Natural killer cell (primary cell): ENCODE measurements at regions not wholly inside any gene's neighbourhood (a gene's known extent, or its start where the extent isn't known, plus 50 kb on each side); places are given as distances from the start of the nearest gene placed in this dataset.

Experiments used
- ATAC-seq, 3 donors: fragments of 150-1000 bp in 2 of 3; fragments of 200-7000 bp in 1 of 3; cut with Tn5 transposase; 1 replicate in 1 of 3; 2 replicates in 2 of 3; pipeline ENCODE4 v1.10.0; 2021; ENCODE audit warnings: mild to moderate bottlenecking in 2 of 3, moderate library complexity in 2 of 3
- DNase-seq, 2 donors: peaks; one replicate each; pipeline versions ENCODE4 v3.0.0 to v3.0.0-alpha.2; 2013 to 2021; ENCODE audit warnings: mixed read lengths in 1 of 2
- H3K27ac ChIP-seq: one replicate; pipeline ENCODE4 v1.5.1; 2013; ENCODE audit warnings: mild to moderate bottlenecking, low read length
- H3K27me3 ChIP-seq: one replicate; pipeline ENCODE4 v1.6.1; 2013; ENCODE audit warnings: low read length; ENCODE audit not compliant: control insufficient read depth, insufficient read depth
- H3K36me3 ChIP-seq: one replicate; pipeline ENCODE4 v1.6.1; 2013; ENCODE audit warnings: low read length; ENCODE audit not compliant: control insufficient read depth, insufficient read depth
- H3K4me1 ChIP-seq: one replicate; pipeline ENCODE4 v1.6.1; 2013; ENCODE audit warnings: low read length; ENCODE audit not compliant: control insufficient read depth, insufficient read depth
- H3K4me3 ChIP-seq: one replicate; pipeline ENCODE4 v1.5.1; 2013; ENCODE audit warnings: low read length
- H3K9me3 ChIP-seq: one replicate; pipeline ENCODE4 v1.6.1; 2013; ENCODE audit warnings: low read length; ENCODE audit not compliant: control insufficient read depth, insufficient read depth
- H3K27ac Mint-ChIP-seq, 2 donors: one replicate each; pipeline ENCODE4 v1.8.0; 2022; ENCODE audit warnings: mild to moderate bottlenecking in 2 of 2, mixed read lengths in 2 of 2, moderate library complexity in 1 of 2
- H3K27me3 Mint-ChIP-seq, 2 donors: one replicate each; pipeline ENCODE4 v1.8.0; 2022; ENCODE audit warnings: low read depth in 2 of 2, mixed read lengths in 2 of 2
- H3K36me3 Mint-ChIP-seq: one replicate; pipeline ENCODE4 v1.8.0; 2022; ENCODE audit warnings: mixed read lengths
- H3K4me1 Mint-ChIP-seq, 2 donors: one replicate each; pipeline ENCODE4 v1.8.0; 2022; ENCODE audit warnings: mixed read lengths in 2 of 2
- H3K4me3 Mint-ChIP-seq: one replicate; pipeline ENCODE4 v1.8.0; 2022; ENCODE audit warnings: mild to moderate bottlenecking, moderate library complexity, mixed read lengths
- H3K9me3 Mint-ChIP-seq, 2 donors: one replicate each; pipeline ENCODE4 v1.8.0; 2022; ENCODE audit warnings: mixed read lengths in 2 of 2
- WGBS: methylation state at CpG from one replicate; pipeline ENCODE4 v1.1.7; 2013; ENCODE audit warnings: missing lambda C conversion rate; ENCODE audit not compliant: insufficient coverage; 5-methylcytosine and 5-hydroxymethylcytosine counted together
- intact Hi-C: fragments of 100-400 bp; cut with micrococcal nuclease; formaldehyde crosslinking; loops from one replicate; pipeline ENCODE4 v1.14.2; 2022
- TF ChIP-seq, protein P1 (sequence below): fragments of 200-600 bp; IDR thresholded peaks from one replicate; pipeline ENCODE4 v1.8.0; 2022; ENCODE audit warnings: antibody characterized with exemption

DNA sequence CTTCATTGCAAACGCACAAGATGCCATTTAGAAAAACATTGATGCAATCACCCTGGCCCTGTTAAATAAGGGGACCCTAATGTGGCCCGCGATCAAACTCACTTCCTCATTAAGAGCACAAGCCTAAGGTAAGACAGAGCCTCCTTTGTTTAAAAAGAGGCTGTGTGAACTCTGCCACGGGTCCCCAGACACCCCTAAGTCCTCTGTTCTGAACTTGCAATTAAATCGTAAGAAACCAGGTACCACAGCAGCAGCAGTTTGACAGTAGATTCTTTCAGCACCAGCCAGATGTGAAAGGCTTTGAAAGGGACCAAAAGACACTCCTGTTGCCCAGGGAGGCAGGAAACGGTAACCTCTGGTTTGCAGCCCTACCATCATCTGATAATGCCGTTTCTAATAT lies 346.3 kb downstream of the TMEM167A start:
- no peak for ATAC-seq
- H3K4me3 Mint-ChIP-seq = no peak overlapping the region
- H3K27me3 Mint-ChIP-seq = no peaks in the 10 kb centered on the region
- no peaks in the 10 kb centered on the region for H3K36me3 Mint-ChIP-seq
- H3K27me3 ChIP-seq = no peaks in the 10 kb centered on the region
- no peak overlapping the region for H3K27ac Mint-ChIP-seq
- no peak for DNase-seq
- WGBS = 92% methylated on average over 7 of the region's 7 CpGs
- intact Hi-C loops = no loop called here
- no peak overlapping the region for H3K27ac ChIP-seq
- TF ChIP-seq, protein P1, sequence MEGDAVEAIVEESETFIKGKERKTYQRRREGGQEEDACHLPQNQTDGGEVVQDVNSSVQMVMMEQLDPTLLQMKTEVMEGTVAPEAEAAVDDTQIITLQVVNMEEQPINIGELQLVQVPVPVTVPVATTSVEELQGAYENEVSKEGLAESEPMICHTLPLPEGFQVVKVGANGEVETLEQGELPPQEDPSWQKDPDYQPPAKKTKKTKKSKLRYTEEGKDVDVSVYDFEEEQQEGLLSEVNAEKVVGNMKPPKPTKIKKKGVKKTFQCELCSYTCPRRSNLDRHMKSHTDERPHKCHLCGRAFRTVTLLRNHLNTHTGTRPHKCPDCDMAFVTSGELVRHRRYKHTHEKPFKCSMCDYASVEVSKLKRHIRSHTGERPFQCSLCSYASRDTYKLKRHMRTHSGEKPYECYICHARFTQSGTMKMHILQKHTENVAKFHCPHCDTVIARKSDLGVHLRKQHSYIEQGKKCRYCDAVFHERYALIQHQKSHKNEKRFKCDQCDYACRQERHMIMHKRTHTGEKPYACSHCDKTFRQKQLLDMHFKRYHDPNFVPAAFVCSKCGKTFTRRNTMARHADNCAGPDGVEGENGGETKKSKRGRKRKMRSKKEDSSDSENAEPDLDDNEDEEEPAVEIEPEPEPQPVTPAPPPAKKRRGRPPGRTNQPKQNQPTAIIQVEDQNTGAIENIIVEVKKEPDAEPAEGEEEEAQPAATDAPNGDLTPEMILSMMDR = no peak
- no peaks in the 10 kb centered on the region for H3K36me3 ChIP-seq
- H3K4me1 Mint-ChIP-seq = peaks cover 6 to 8% of the 10 kb centered on the region in 2 donors
- no peak overlapping the region for H3K4me3 ChIP-seq
- no peaks in the 10 kb centered on the region for H3K9me3 ChIP-seq
- no peaks in the 10 kb centered on the region for H3K4me1 ChIP-seq
- H3K9me3 Mint-ChIP-seq = no peaks in the 10 kb centered on the region

DNA sequence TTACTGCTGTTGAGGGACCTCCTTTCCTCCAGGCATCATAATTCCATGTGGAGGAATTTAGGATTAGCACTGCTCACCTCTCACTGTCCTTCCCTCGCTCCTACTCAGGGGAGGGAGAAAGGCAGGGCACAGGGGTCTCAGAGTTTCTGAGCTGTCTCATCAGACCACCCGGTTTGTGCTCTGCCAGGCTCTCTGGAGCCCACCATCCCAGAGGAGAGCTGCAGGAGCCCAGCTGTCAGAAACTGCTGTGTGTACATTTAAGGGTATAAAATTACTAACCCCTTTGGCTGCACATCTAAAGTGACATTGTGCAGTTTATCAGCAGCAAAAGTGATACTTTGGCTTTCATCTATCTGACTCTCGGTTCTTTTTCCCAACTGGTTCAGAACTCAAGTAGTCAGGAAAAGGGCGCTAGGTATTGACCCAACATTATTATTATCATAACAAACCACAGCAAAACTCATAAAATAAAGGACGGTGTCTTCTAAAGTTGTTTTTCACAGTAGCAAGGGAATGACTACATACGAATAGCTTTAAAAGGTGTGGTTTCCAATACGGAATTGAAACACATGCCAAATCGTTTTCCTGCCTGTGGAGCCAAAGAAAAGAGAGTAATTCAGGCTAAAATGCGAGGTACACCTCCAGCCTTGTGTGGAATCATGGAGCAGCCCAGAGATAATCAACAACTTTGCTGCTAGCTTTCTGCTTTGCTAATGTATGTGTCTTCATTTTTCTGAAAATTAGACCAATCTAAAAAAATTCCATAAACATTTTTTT lies 348.1 kb downstream of the TMEM167A start:
- no peaks in the 10 kb centered on the region for H3K4me1 Mint-ChIP-seq
- Histone ChIP-seq H3K27me3 (no peaks in the 10 kb centered on the region), H3K4me3 (no peak overlapping the region), H3K4me1 (no peaks in the 10 kb centered on the region), H3K27ac (no peak overlapping the region), H3K36me3 (no peaks in the 10 kb centered on the region), H3K9me3 (no peaks in the 10 kb centered on the region)
- ATAC-seq (no peak), DNase-seq (no peak)
- 89% methylated on average over 9 of the region's 9 CpGs for WGBS
- H3K36me3 Mint-ChIP-seq = no peaks in the 10 kb centered on the region
- no peak overlapping the region for H3K27ac Mint-ChIP-seq
- intact Hi-C loops = no loop called here
- TF ChIP-seq, protein P1 = no peak
- no peaks in the 10 kb centered on the region for H3K9me3 Mint-ChIP-seq
- no peak overlapping the region for H3K4me3 Mint-ChIP-seq
- no peaks in the 10 kb centered on the region for H3K27me3 Mint-ChIP-seq

DNA sequence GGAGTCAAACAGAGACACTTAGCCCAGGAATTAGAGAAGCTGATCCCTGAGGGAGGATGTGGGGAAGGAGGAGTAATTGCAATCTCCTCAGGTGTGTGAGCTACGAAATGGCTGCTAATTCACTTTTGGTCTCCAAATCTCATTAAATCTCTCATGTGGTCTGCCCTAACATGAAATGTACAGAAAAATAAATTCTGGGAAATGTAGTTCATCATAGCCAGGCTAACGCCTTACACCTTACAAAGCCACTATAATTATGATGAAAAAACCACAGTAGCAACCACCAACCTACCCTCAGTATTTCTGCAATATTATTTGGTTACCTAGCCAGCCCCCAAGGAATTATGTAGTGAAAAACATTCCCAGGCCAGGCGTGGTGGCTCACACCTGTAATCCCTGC lies 354.0 kb downstream of the TMEM167A start:
- peaks cover 5 to 13% of the 10 kb centered on the region in 2 donors for H3K4me1 Mint-ChIP-seq

More for the DNA sequence above, 354.0 kb downstream of the TMEM167A start:
- no peaks in the 10 kb centered on the region for H3K36me3 ChIP-seq
- no peaks in the 10 kb centered on the region for H3K4me1 ChIP-seq
- no peak overlapping the region for H3K4me3 Mint-ChIP-seq
- DNase-seq (no peak), ATAC-seq (no peak)
- no peaks in the 10 kb centered on the region for H3K36me3 Mint-ChIP-seq
- no peak overlapping the region for H3K27ac ChIP-seq
- H3K27me3 ChIP-seq = no peaks in the 10 kb centered on the region
- WGBS = 41% methylated on average over 2 of the region's 3 CpGs
- TF ChIP-seq, protein P1 = no peak
- intact Hi-C loops = no loop called here
- H3K9me3 ChIP-seq = no peaks in the 10 kb centered on the region
- H3K9me3 Mint-ChIP-seq = no peaks in the 10 kb centered on the region
- H3K4me3 ChIP-seq = no peak overlapping the region
- H3K27me3 Mint-ChIP-seq = no peaks in the 10 kb centered on the region
- no peak overlapping the region for H3K27ac Mint-ChIP-seq
